IMR-90 (cell line): ENCODE measurements at regions not wholly inside any gene's neighbourhood (a gene's known extent, or its start where the extent isn't known, plus 50 kb on each side); places are given as distances from the start of the nearest gene placed in this dataset.

Experiments
- ATAC-seq: fragments of 200-7000 bp; cut with Tn5 transposase; 2 replicates; pipeline ENCODE4 v1.9.1; 2020; ENCODE audit warnings: low read depth, mild to moderate bottlenecking, moderate library complexity
- BruUV-seq: library from RNA; stranded (reverse); fragments of 400-500 nt; replicated peaks from 2 replicates; lab custom pipeline; 2021; lab: Mats Ljungman, UMichigan
- CTCF ChIA-PET: fragments of 300-600 bp; formaldehyde crosslinking; extraction: SDS; loops from one replicate; lab custom pipeline; 2021; ENCODE audit warnings: antibody characterized with exemption; lab: Yijun Ruan, JAX
- POLR2A ChIA-PET: fragments of 300-600 bp; sonication (Branson Sonifier 250); formaldehyde crosslinking; loops from one replicate; lab custom pipeline; 2022; ENCODE audit warnings: antibody characterized with exemption; ENCODE audit not compliant: unreplicated experiment; lab: Charles Lee
- DNase-seq: peaks from one replicate; pipeline ENCODE4 v3.0.0; 2013
- H2AFZ ChIP-seq: replicated peaks from 2 replicates; pipeline ENCODE3; 2013; ENCODE audit warnings: low read length, mild to moderate bottlenecking; ENCODE audit not compliant: poor library complexity
- H2AK5ac ChIP-seq: 2 replicates; pipeline ENCODE4 v1.6.1; 2013; ENCODE audit warnings: low read depth, low read length, inconsistent platforms
- H2AK9ac ChIP-seq: replicated peaks from 2 replicates; pipeline ENCODE3; 2013; ENCODE audit warnings: mild to moderate bottlenecking, low read depth, low read length, moderate library complexity; ENCODE audit not compliant: poor library complexity
- H2BK120ac ChIP-seq: 2 replicates; pipeline ENCODE4 v1.6.1; 2013; ENCODE audit warnings: low read depth, low read length, inconsistent platforms
- H2BK15ac ChIP-seq: 3 replicates; pipeline ENCODE4 v1.6.1; 2013; ENCODE audit warnings: low read depth, low read length, inconsistent platforms
- H2BK20ac ChIP-seq: 2 replicates; pipeline ENCODE4 v1.6.1; 2013; ENCODE audit warnings: low read depth, mild to moderate bottlenecking, inconsistent platforms, low read length, moderate library complexity
- H2BK5ac ChIP-seq: 2 replicates; pipeline ENCODE4 v1.6.1; 2013; ENCODE audit warnings: mild to moderate bottlenecking, low read depth, low read length, inconsistent platforms; ENCODE audit not compliant: poor library complexity, severe bottlenecking
- H3K14ac ChIP-seq: replicated peaks from 2 replicates; pipeline ENCODE4 v1.6.1; 2013; ENCODE audit warnings: low read depth, low read length, inconsistent platforms
- H3K18ac ChIP-seq: 2 replicates; pipeline ENCODE4 v1.6.1; 2013; ENCODE audit warnings: low read depth, low read length, control low read depth
- H3K23ac ChIP-seq: 2 replicates; pipeline ENCODE4 v1.6.1; 2013; ENCODE audit warnings: low read depth, low read length, inconsistent platforms
- H3K27ac ChIP-seq: 2 replicates; pipeline ENCODE4 v1.5.1; 2013; ENCODE audit warnings: mild to moderate bottlenecking, control low read depth, low read length; ENCODE audit not compliant: insufficient read depth
- H3K27me3 ChIP-seq: 2 replicates; pipeline ENCODE4 v1.6.1; 2013; ENCODE audit warnings: low read length; ENCODE audit not compliant: control insufficient read depth, insufficient read depth
- H3K36me3 ChIP-seq: 2 replicates; pipeline ENCODE4 v1.6.1; 2013; ENCODE audit warnings: low read length, mixed read lengths; ENCODE audit not compliant: control insufficient read depth, insufficient read depth
- H3K4ac ChIP-seq: 2 replicates; pipeline ENCODE4 v1.6.1; 2013; ENCODE audit warnings: low read depth, low read length, inconsistent platforms
- H3K4me1 ChIP-seq: 2 replicates; pipeline ENCODE4 v1.6.1; 2013; ENCODE audit warnings: low read length, mixed read lengths; ENCODE audit not compliant: control insufficient read depth, insufficient read depth
- H3K4me2 ChIP-seq: 2 replicates; pipeline ENCODE4 v1.6.1; 2013; ENCODE audit warnings: low read depth, mild to moderate bottlenecking, control low read depth, low read length, moderate library complexity
- H3K4me3 ChIP-seq: 2 replicates; pipeline ENCODE4 v1.5.1; 2013; ENCODE audit warnings: low read depth, mild to moderate bottlenecking, control low read depth, low read length, moderate library complexity; ENCODE audit not compliant: insufficient read depth
- H3K56ac ChIP-seq: 2 replicates; pipeline ENCODE4 v1.6.1; 2013; ENCODE audit warnings: low read length, inconsistent platforms; ENCODE audit not compliant: insufficient read depth; ENCODE audit errors: extremely low read depth
- H3K79me1 ChIP-seq, 2 experiments: 2 replicates each; pipeline ENCODE4 v1.6.1; 2013; ENCODE audit warnings: low read length in 2 of 2, inconsistent platforms in 1 of 2, low read depth in 1 of 2
- H3K9ac ChIP-seq: 2 replicates; pipeline ENCODE4 v1.6.1; 2013; ENCODE audit warnings: low read depth, low read length, control low read depth
- H3K9me1 ChIP-seq: 2 replicates; pipeline ENCODE4 v1.6.1; 2013; ENCODE audit warnings: low read length, inconsistent platforms; ENCODE audit not compliant: insufficient read depth
- H3K9me3 ChIP-seq: 2 replicates; pipeline ENCODE4 v1.6.1; 2013; ENCODE audit warnings: low read length; ENCODE audit not compliant: control insufficient read depth, insufficient read depth
- H4K20me1 ChIP-seq: 2 replicates; pipeline ENCODE4 v1.6.1; 2013; ENCODE audit warnings: low read length, inconsistent platforms; ENCODE audit not compliant: insufficient read depth
- H4K5ac ChIP-seq: 2 replicates; pipeline ENCODE4 v1.6.1; 2013; ENCODE audit warnings: mild to moderate bottlenecking, low read depth, low read length, control low read depth
- H4K8ac ChIP-seq, 2 experiments: 2 replicates each; pipeline ENCODE4 v1.6.1; 2013; ENCODE audit warnings: low read depth in 2 of 2, low read length in 2 of 2, control low read depth in 1 of 2, inconsistent platforms in 1 of 2
- H4K91ac ChIP-seq: 2 replicates; pipeline ENCODE4 v1.6.1; 2013; ENCODE audit warnings: low read depth, low read length, inconsistent platforms; ENCODE audit not compliant: insufficient read depth
- CEBPB ChIP-seq: IDR thresholded peaks from 2 replicates; pipeline ENCODE4 v1.6.1; 2012; ENCODE audit warnings: low read depth, low read length, improper control_type of control experiment
- FOS ChIP-seq: fragments of 150-350 bp; IDR thresholded peaks from 2 replicates; pipeline ENCODE4 v1.6.1; 2016; ENCODE audit warnings: low read depth, low read length
- MXI1 ChIP-seq: IDR thresholded peaks from 2 replicates; pipeline ENCODE4 v1.6.1; 2012; ENCODE audit warnings: low read depth, mild to moderate bottlenecking, low read length, moderate library complexity, borderline replicate concordance
- NFE2L2 ChIP-seq: fragments of 150-350 bp; IDR thresholded peaks from 2 replicates; pipeline ENCODE4 v1.6.1; 2016; ENCODE audit warnings: low read depth, mild to moderate bottlenecking, low read length
- RAD21 ChIP-seq: IDR thresholded peaks from 2 replicates; pipeline ENCODE4 v1.6.1; 2012; ENCODE audit warnings: low read length, improper control_type of control experiment
- SMC3 ChIP-seq: fragments of 150-350 bp; IDR thresholded peaks from 2 replicates; pipeline ENCODE4 v1.6.1; 2016; ENCODE audit warnings: low read depth, mild to moderate bottlenecking, antibody characterized with exemption, low read length, moderate library complexity
- WGBS, 2 experiments: methylation state at CpG; one replicate each; pipeline versions ENCODE4 v1.1.5 to v1.1.7; 2013; ENCODE audit warnings: missing lambda C conversion rate in 2 of 2; ENCODE audit not compliant: insufficient read length in 1 of 2; ENCODE audit errors: extremely low coverage in 2 of 2; 5-methylcytosine and 5-hydroxymethylcytosine counted together
- dilution Hi-C: fragments of 300-500 bp; cut with HindIII; formaldehyde crosslinking; loops from one replicate; pipeline ENCODE4 v1.14.3; 2018; ENCODE audit warnings: low sequenced_read_pairs; ENCODE audit not compliant: unreplicated experiment
- in situ Hi-C: fragments of 300-500 bp; cut with MboI; formaldehyde crosslinking; loops from 3 replicates; pipeline ENCODE4 v1.14.3; 2019; ENCODE audit warnings: low sequenced_read_pairs, inconsistent platforms, mixed read lengths
- intact Hi-C: fragments of 100-400 bp; cut with micrococcal nuclease; formaldehyde crosslinking; loops from 2 replicates; pipeline ENCODE4 v1.10.0; 2022
- TF ChIP-seq, protein P1 (sequence below): fragments of 150-350 bp; IDR thresholded peaks from 2 replicates; pipeline ENCODE4 v1.6.1; 2016; ENCODE audit warnings: low read depth, mild to moderate bottlenecking, low read length, moderate library complexity, borderline replicate concordance
- TF ChIP-seq, protein P2 (sequence below): conservative IDR thresholded peaks from 2 replicates; pipeline ENCODE4 v1.5.1; 2012; ENCODE audit warnings: mild to moderate bottlenecking, low read depth, low read length, improper control_type of control experiment
- TF ChIP-seq, protein P3 (sequence below): fragments of 150-350 bp; IDR thresholded peaks from 2 replicates; pipeline ENCODE4 v1.6.1; 2017; ENCODE audit warnings: mild to moderate bottlenecking, antibody characterized with exemption, low read length, low read depth

DNA sequence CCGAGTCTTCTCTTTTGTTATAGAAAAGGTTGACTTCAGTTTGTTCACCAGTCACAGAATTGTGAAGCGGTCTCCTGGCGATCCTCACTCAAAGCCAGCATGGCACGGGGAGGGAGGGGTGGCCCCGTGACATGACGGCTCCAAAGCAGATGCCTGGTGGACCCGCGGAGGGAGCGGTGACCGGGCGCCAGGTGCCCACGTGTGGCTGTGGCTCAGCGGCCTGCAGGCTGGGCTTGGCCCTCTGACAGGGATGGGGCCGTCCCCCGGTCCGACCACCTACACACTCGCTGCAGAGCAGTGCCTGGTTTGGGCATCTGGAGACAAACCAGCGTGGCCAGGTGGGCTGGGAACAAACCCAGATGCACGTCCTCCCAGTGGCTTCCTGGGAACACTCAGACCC lies 129.1 kb upstream of the SNTG2 start:
- H3K79me1 ChIP-seq, result no peaks in the 10 kb centered on the region
- H2BK5ac ChIP-seq, result no peak overlapping the region
- H4K5ac ChIP-seq, result no peak overlapping the region
- no peaks in the 10 kb centered on the region for H4K20me1 ChIP-seq
- no peak overlapping the region for H2AK9ac ChIP-seq
- H3K9me3 ChIP-seq, result peaks cover 44% of the 10 kb centered on the region
- no TSS peak for BruUV-seq
- H2AFZ ChIP-seq, result no peak overlapping the region
- no peak overlapping the region for H3K4me3 ChIP-seq
- H3K56ac ChIP-seq, result no peak overlapping the region
- no peak for ATAC-seq
- H2BK120ac ChIP-seq, result no peak overlapping the region
- H3K18ac ChIP-seq, result no peak overlapping the region
- H3K4ac ChIP-seq, result no peak overlapping the region
- H2BK20ac ChIP-seq, result no peak overlapping the region
- no peaks in the 10 kb centered on the region for H3K27me3 ChIP-seq
- ChIA-PET POLR2A (no interaction called here), CTCF (no interaction called here)
- H3K23ac ChIP-seq, result no peak overlapping the region
- H2AK5ac ChIP-seq, result no peak overlapping the region
- H4K91ac ChIP-seq, result no peak overlapping the region
- no peaks in the 10 kb centered on the region for H3K9me1 ChIP-seq
- TF ChIP-seq FOS (no peak), RAD21 (no peak), SMC3 (no peak), MXI1 (no peak), CEBPB (no peak), NFE2L2 (no peak)
- TF ChIP-seq, protein P1, sequence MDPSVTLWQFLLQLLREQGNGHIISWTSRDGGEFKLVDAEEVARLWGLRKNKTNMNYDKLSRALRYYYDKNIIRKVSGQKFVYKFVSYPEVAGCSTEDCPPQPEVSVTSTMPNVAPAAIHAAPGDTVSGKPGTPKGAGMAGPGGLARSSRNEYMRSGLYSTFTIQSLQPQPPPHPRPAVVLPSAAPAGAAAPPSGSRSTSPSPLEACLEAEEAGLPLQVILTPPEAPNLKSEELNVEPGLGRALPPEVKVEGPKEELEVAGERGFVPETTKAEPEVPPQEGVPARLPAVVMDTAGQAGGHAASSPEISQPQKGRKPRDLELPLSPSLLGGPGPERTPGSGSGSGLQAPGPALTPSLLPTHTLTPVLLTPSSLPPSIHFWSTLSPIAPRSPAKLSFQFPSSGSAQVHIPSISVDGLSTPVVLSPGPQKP, result no peak
- TF ChIP-seq, protein P2, sequence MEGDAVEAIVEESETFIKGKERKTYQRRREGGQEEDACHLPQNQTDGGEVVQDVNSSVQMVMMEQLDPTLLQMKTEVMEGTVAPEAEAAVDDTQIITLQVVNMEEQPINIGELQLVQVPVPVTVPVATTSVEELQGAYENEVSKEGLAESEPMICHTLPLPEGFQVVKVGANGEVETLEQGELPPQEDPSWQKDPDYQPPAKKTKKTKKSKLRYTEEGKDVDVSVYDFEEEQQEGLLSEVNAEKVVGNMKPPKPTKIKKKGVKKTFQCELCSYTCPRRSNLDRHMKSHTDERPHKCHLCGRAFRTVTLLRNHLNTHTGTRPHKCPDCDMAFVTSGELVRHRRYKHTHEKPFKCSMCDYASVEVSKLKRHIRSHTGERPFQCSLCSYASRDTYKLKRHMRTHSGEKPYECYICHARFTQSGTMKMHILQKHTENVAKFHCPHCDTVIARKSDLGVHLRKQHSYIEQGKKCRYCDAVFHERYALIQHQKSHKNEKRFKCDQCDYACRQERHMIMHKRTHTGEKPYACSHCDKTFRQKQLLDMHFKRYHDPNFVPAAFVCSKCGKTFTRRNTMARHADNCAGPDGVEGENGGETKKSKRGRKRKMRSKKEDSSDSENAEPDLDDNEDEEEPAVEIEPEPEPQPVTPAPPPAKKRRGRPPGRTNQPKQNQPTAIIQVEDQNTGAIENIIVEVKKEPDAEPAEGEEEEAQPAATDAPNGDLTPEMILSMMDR, result no peak
- TF ChIP-seq, protein P3, sequence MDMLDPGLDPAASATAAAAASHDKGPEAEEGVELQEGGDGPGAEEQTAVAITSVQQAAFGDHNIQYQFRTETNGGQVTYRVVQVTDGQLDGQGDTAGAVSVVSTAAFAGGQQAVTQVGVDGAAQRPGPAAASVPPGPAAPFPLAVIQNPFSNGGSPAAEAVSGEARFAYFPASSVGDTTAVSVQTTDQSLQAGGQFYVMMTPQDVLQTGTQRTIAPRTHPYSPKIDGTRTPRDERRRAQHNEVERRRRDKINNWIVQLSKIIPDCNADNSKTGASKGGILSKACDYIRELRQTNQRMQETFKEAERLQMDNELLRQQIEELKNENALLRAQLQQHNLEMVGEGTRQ, result no peak
- H3K4me1 ChIP-seq, result no peaks in the 10 kb centered on the region
- H4K8ac ChIP-seq, result no peak overlapping the region
- no peak overlapping the region for H3K9ac ChIP-seq
- H3K14ac ChIP-seq, result no peak overlapping the region
- no peak overlapping the region for H2BK15ac ChIP-seq
- intact Hi-C loops, result no loop called here
- no peaks in the 10 kb centered on the region for H3K36me3 ChIP-seq
- no peak overlapping the region for H3K27ac ChIP-seq
- dilution Hi-C loops, result no loop called here
- no peak for DNase-seq
- 81% methylated on average over 5 of the region's 19 CpGs; no CpG with 5 or more reads in 1 of the 2 experiments for WGBS, 2 experiments
- H3K4me2 ChIP-seq, result no peak overlapping the region
- in situ Hi-C loops, result no loop called here
